Fibroblast of mammary gland (primary cell): ENCODE measurements at regions not wholly inside any gene's neighbourhood (a gene's known extent, or its start where the extent isn't known, plus 50 kb on each side); places are given as distances from the start of the nearest gene placed in this dataset.

Source experiments
- DNase-seq: peaks from one replicate; pipeline ENCODE4 v3.0.0-alpha.2; 2010; ENCODE audit warnings: low read depth
- H3K4me3 ChIP-seq: 2 replicates; pipeline ENCODE4 v1.5.1; 2011; ENCODE audit warnings: low read depth, mild to moderate bottlenecking, low read length, moderate library complexity; ENCODE audit not compliant: control insufficient read depth
- TF ChIP-seq, protein P1 (sequence below): conservative IDR thresholded peaks from 2 replicates; pipeline ENCODE4 v1.5.1; 2011; ENCODE audit warnings: low read depth, low read length, inconsistent platforms; ENCODE audit not compliant: control insufficient read depth, insufficient read depth

DNA sequence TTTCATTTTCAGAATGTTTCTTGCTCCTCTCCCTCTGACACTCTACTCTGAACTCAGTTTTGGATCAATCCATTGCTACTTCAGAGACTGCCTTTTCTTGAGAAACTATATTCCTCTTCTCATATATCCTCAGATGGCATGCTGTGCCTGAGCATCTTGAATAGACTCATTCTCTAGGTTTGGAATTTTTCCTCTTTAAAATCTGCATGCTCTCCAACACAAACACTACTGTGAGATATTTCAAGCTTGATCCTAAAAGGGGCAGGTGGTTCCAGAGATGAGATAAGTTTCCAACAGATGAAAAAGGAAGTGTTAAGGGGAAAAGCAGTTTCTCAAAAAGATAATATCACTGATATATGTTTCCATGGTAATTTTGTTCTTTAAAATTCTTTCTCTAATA, 742.2 kb upstream of the EPHA6 start:
- no peak overlapping the region for H3K4me3 ChIP-seq
- TF ChIP-seq, protein P1, sequence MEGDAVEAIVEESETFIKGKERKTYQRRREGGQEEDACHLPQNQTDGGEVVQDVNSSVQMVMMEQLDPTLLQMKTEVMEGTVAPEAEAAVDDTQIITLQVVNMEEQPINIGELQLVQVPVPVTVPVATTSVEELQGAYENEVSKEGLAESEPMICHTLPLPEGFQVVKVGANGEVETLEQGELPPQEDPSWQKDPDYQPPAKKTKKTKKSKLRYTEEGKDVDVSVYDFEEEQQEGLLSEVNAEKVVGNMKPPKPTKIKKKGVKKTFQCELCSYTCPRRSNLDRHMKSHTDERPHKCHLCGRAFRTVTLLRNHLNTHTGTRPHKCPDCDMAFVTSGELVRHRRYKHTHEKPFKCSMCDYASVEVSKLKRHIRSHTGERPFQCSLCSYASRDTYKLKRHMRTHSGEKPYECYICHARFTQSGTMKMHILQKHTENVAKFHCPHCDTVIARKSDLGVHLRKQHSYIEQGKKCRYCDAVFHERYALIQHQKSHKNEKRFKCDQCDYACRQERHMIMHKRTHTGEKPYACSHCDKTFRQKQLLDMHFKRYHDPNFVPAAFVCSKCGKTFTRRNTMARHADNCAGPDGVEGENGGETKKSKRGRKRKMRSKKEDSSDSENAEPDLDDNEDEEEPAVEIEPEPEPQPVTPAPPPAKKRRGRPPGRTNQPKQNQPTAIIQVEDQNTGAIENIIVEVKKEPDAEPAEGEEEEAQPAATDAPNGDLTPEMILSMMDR = no peak
- DNase-seq = no peak

DNA sequence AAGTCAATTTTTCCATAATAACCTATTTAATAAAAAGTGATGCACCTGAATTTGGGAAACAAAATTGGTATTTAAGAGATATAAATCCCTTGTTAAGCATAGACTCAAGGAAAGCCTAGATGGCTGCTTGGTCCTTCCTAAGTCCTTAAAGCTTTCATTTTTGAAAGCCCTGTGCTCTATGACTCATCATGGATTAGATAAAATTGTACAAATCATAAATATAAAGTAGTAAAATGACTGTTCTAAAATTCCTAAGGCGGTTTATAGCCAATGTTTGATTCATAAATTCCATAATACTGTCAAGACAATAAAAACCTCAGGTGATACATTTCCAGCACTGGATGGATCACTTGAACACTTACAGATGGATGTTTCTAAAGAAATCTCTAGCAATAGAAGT, 730.8 kb upstream of the EPHA6 start:
- DNase-seq = no peak
- H3K4me3 ChIP-seq = no peak overlapping the region
- TF ChIP-seq, protein P1 = no peak

DNA sequence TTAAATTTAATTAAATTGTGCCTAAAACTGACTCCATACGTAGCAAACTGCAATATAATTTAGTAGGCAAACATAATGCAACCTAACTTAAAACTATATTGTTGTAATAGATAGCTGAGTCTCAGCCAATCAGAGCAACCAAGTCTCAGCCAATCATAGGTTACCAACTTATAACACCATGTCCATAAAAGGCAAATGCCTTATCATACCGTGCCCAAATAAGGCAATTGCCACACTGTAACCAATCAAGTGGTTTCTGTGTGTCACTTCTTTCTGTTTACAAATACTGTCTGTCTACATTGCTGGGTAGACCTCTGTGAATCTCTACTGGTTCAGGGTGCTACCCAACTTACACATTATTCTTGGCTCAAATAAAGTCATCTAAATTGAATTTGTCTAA, 728.4 kb upstream of the EPHA6 start:
- no peak for DNase-seq
- H3K4me3 ChIP-seq = no peak overlapping the region
- TF ChIP-seq, protein P1 = no peak

DNA sequence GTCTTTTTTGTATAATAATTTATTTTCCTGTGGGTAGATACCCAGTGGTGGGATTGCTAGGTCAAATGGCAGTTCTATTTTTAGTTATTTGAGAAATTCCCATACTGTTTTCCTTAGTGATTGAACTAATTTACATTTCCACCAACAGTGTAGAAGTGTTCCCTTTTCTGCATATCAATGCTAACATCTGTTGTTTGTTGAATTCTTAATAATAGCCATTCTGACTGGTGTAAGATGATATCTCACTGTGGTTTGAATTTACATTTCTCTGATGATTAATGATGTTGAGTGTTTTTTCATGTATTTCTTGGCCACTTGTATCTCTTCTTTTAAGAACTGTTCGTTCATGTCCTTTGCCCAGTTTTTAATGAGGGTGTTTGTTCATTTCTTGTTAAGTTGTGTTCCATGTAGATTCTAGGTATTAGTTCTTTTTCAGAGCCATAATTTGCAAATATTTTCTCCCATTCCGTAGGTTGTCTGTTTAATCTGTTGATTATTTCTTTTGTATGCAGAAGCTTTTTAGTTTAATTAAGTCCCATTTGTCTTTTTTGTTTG, 713.3 kb upstream of the EPHA6 start:
- DNase-seq = no peak
- TF ChIP-seq, protein P1 = no peak
- no peak overlapping the region for H3K4me3 ChIP-seq

DNA sequence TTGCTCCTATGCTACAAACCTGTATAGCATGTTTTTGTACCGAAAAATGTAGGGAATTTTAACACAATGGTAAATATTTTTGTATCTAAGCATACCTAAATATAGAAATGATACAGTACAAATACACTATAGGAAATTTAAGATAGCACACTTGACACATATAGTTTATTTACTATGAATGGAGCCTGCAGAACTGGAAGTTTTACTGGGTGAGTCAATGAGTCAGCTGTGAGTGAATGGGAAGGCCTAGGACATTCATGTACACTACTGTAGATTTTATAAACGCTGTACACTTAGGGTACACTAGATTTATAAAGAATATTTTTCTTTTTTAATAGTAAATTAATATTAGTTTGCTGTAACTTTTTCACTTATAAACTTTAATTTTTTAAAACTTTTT, 707.7 kb upstream of the EPHA6 start:
- TF ChIP-seq, protein P1 = no peak
- DNase-seq = no peak
- H3K4me3 ChIP-seq = no peak overlapping the region
